GM12865 (cell line): ENCODE measurements at regions not wholly inside any gene's neighbourhood (a gene's known extent, or its start where the extent isn't known, plus 50 kb on each side); places are given as distances from the start of the nearest gene placed in this dataset.

ENCODE experiments used
- DNase-seq: peaks from one replicate; pipeline ENCODE4 v3.0.0; 2010; ENCODE audit warnings: low read depth
- H3K4me3 ChIP-seq: 2 replicates; pipeline ENCODE4 v1.5.1; 2011; ENCODE audit warnings: mild to moderate bottlenecking, low read depth, low read length, control low read depth
- CTCF ChIP-seq: IDR thresholded peaks from 2 replicates; pipeline ENCODE4 v1.5.1; 2011; ENCODE audit warnings: low read length, control low read depth, low read depth, inconsistent platforms; ENCODE audit not compliant: insufficient read depth; ENCODE audit errors: missing control alignments

GRCh38 chr12:92444763-92445162, 258.0 kb upstream of the PLEKHG7 start:
- no peak for TF ChIP-seq CTCF
- peak; percentile 76 for DNase-seq
- peak overlapping the region; percentile 33 for H3K4me3 ChIP-seq

GRCh38 chr12:92442782-92443181, 260.0 kb upstream of the PLEKHG7 start:
- no peak for DNase-seq
- no peak overlapping the region for H3K4me3 ChIP-seq
- TF ChIP-seq CTCF: no peak

DNA sequence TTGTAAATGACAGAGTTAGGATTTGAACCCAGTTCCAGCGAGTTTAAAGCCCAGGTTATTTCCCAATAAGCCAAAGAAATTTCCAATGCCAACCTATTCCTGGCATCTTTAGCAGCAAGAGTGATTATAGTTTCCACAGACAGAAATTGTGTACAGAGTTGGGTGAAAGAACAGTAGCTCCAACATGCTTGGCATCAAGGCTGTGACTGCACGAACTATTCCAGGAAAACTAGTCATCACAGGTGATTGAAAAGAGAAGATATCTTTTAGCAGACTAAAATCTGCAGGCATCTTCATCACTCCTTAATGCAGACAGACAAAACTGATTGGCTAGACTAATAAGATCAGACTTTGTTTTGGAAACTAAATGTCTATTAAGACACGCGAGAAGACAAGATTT, 262.7 kb upstream of the PLEKHG7 start:
- H3K4me3 ChIP-seq: no peak overlapping the region
- no peak for TF ChIP-seq CTCF
- no peak for DNase-seq

GRCh38 chr12:92439420-92439805, 263.4 kb upstream of the PLEKHG7 start:
- no peak overlapping the region for H3K4me3 ChIP-seq
- no peak for DNase-seq
- TF ChIP-seq CTCF: no peak

DNA sequence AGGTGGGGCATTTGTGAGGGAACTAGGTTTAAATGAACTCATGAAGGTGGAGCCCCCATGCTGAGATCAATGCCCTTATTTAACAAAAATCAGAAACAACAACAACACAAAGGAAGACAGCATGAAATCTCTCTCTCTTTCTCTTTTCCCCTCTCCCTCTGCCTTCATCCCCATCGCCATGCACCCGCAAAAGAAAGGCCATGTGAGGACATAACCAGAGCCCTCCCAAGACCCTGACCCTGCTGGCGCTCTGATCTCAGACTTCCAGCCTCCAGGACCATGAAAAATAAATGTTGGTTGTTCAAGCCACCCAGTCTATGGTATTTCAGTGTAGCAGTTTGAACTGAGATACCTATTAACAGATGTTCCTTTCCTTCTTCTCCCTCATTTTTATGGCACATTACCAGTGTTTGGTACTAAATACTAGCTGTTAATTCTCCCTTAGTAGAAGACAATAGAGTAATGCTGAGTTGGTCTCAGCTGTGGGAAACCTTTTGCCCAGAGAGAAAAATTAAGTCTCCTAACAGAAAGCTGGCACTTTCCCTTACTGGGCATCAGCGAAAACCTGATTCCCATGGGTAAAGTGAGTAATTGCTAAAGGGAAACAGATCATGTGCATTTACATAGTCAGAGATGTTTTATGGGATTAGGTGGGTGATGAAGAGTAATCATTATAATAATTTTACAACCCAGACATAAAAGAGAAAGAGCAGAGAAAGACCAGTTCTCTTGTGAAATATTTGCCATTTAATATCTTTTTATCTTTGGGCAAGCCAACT, 264.0 kb upstream of the PLEKHG7 start:
- H3K4me3 ChIP-seq: no peak overlapping the region
- no peak for TF ChIP-seq CTCF
- no peak for DNase-seq

DNA sequence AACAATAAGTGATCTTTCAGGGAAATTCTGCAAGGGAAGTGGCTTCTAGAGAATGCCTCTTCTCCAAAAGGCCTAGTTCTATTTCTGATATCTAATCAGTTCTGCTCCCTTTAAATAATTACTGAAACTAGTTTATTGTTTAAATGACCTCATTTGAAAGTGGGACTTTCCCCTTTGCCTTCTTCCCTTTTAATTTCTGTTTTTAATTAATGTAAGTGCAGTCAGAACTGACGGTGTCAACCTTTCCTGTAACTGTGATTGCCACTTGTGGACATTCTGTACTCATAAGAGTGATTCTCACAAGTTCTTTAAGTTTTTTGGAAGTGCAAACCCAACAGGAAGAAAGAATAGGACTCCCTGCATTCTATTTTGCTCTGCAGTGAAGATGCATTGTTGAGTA, 265.3 kb upstream of the PLEKHG7 start:
- TF ChIP-seq CTCF: no peak
- H3K4me3 ChIP-seq: no peak overlapping the region
- DNase-seq: peak; percentile 54

DNA sequence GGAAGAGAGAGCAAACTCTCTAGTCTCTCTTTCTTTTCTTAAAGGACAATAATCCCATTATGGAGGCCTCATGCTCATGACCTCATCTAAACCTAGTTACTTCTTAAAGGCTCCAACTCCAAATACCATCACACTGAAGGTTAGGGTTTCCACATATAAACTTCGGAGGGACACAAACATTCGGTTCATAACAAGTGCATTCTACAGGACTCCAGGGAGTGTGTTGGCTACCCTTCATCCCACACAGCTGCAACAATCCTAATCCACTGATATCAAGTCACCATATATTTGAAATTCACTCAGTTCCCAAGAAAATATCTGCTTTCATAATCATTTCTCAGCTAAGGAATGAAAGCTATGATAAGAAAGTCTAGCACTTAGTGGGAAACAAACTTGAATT, 265.9 kb upstream of the PLEKHG7 start:
- no peak overlapping the region for H3K4me3 ChIP-seq
- TF ChIP-seq CTCF: no peak
- no peak for DNase-seq
